H1 (cell line): ENCODE measurements at regions not wholly inside any gene's neighbourhood (a gene's known extent, or its start where the extent isn't known, plus 50 kb on each side); places are given as distances from the start of the nearest gene placed in this dataset.

ENCODE experiments used
- BACH1 ChIP-seq: IDR thresholded peaks from 2 replicates; pipeline ENCODE4 v1.6.1; 2012; ENCODE audit warnings: low read length, improper control_type of control experiment
- BCL11A ChIP-seq, 2 experiments: IDR thresholded peaks; one replicate each; pipeline ENCODE4 v1.6.1; 2011; ENCODE audit warnings: low read depth in 2 of 2, low read length in 2 of 2, mild to moderate bottlenecking in 2 of 2
- CBX8 ChIP-seq: fragments of 300-800, 300-1000 bp; sonication (generic); IDR thresholded peaks from 2 replicates; pipeline ENCODE4 v1.7.1; 2016; ENCODE audit warnings: low read depth, low read length, borderline replicate concordance
- CHD1 ChIP-seq: IDR thresholded peaks from 2 replicates; pipeline ENCODE4 v1.6.1; 2012; ENCODE audit warnings: low read depth, low read length, improper control_type of control experiment
- JUN ChIP-seq: IDR thresholded peaks from 2 replicates; pipeline ENCODE4 v1.6.1; 2011; ENCODE audit warnings: low read depth, mild to moderate bottlenecking, improper control_type of control experiment, low read length
- KDM1A ChIP-seq: fragments of 200-600, 300-600 bp; sonication (generic); IDR thresholded peaks from 2 replicates; pipeline ENCODE4 v1.7.1; 2016; ENCODE audit warnings: mild to moderate bottlenecking, low read length, borderline replicate concordance
- KDM5A ChIP-seq: fragments of 200-600 bp; IDR thresholded peaks from 2 replicates; pipeline ENCODE4 v1.7.1; 2012; ENCODE audit warnings: mild to moderate bottlenecking, low read length, inconsistent platforms, mixed read lengths
- MAFK ChIP-seq: IDR thresholded peaks from 2 replicates; pipeline ENCODE4 v1.6.1; 2012; ENCODE audit warnings: low read depth, mild to moderate bottlenecking, improper control_type of control experiment, low read length
- NRF1 ChIP-seq: IDR thresholded peaks from 2 replicates; pipeline ENCODE4 v1.6.1; 2011; ENCODE audit warnings: mild to moderate bottlenecking, low read depth, low read length, improper control_type of control experiment
- PHF8 ChIP-seq: fragments of 200-600 bp; sonication (generic); conservative IDR thresholded peaks from 2 replicates; pipeline ENCODE4 v1.7.1; 2012; ENCODE audit warnings: low read depth, mild to moderate bottlenecking, inconsistent platforms, low read length, moderate library complexity
- RBBP5 ChIP-seq: IDR thresholded peaks from 2 replicates; pipeline ENCODE4 v1.7.1; 2012; ENCODE audit warnings: low read depth, mild to moderate bottlenecking, inconsistent platforms, low read length, moderate library complexity, borderline replicate concordance
- SIN3A ChIP-seq, 2 experiments: IDR thresholded peaks in 1 of 2; conservative IDR thresholded peaks in 1 of 2; 2 replicates each; pipeline ENCODE4 v1.6.1; 2011 to 2012; ENCODE audit warnings: low read length in 2 of 2, improper control_type of control experiment in 1 of 2, low read depth in 1 of 2, mild to moderate bottlenecking in 1 of 2
- SP1 ChIP-seq: IDR thresholded peaks from 2 replicates; pipeline ENCODE4 v1.6.1; 2011; ENCODE audit warnings: low read depth, low read length
- SP2 ChIP-seq: IDR thresholded peaks from 2 replicates; pipeline ENCODE4 v1.6.1; 2012; ENCODE audit warnings: mild to moderate bottlenecking, low read length, inconsistent platforms
- TAF7 ChIP-seq: optimal IDR thresholded peaks from 2 replicates; pipeline ENCODE3; 2011; ENCODE audit warnings: low read depth, mild to moderate bottlenecking, inconsistent platforms, low read length, moderate library complexity, borderline replicate concordance
- TF ChIP-seq, protein P1 (sequence below): IDR thresholded peaks from 2 replicates; pipeline ENCODE4 v1.6.1; 2012; ENCODE audit warnings: low read length, inconsistent platforms

DNA sequence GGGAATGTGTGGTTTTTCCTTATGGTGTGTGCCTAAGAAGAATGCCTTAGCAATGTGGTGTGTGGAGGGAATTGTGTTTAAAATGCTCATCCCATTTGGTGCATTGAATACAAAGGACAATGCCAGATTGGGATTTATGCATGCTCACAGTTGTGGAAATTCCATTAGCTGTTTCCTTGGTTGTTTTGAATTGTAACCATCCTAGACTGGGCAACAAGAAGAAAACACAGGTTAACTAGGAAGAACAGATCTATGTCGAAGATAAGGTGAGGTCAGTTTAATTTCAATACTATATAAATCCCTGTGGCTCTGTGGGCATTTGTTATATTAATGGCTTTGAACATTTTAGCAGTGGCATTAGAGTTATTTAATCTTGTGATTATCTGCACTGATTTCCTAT lies 266.8 kb downstream of the MAT2B start (continued):
- TF ChIP-seq CHD1 (no peak), KDM1A (no peak), TAF7 (no peak), PHF8 (no peak), SP2 (no peak), NRF1 (no peak), SP1 (no peak), CBX8 (no peak), BACH1 (no peak), BCL11A (IDR thresholded peaks at IDR 0.05; ENCODE audit: low read depth in 2 of 2, low read length in 2 of 2) (no peak), JUN (no peak), SIN3A (conservative IDR thresholded peaks at IDR 0.05 in 1 of 2, IDR thresholded peaks at IDR 0.05 in 1 of 2; ENCODE audit: low read depth in 1 of 2, low read length in 2 of 2) (no peak), KDM5A (no peak), RBBP5 (no peak), MAFK (no peak)
- TF ChIP-seq, protein P1, sequence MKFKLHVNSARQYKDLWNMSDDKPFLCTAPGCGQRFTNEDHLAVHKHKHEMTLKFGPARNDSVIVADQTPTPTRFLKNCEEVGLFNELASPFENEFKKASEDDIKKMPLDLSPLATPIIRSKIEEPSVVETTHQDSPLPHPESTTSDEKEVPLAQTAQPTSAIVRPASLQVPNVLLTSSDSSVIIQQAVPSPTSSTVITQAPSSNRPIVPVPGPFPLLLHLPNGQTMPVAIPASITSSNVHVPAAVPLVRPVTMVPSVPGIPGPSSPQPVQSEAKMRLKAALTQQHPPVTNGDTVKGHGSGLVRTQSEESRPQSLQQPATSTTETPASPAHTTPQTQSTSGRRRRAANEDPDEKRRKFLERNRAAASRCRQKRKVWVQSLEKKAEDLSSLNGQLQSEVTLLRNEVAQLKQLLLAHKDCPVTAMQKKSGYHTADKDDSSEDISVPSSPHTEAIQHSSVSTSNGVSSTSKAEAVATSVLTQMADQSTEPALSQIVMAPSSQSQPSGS: no peak
- TF ChIP-seq, all 59 proteins: peak for 0
